H9 (cell line): ENCODE measurements at regions not wholly inside any gene's neighbourhood (a gene's known extent, or its start where the extent isn't known, plus 50 kb on each side); places are given as distances from the start of the nearest gene placed in this dataset.

ENCODE experiments used
- DNase-seq: peaks from one replicate; pipeline ENCODE4 v3.0.0-alpha.2; 2017
- H2AFZ ChIP-seq: one replicate; pipeline ENCODE4 v1.6.1; 2013; ENCODE audit warnings: mild to moderate bottlenecking, low read length, control low read depth, moderate library complexity
- H2AK5ac ChIP-seq: 2 replicates; pipeline ENCODE4 v1.6.1; 2013; ENCODE audit warnings: low read length, control low read depth, mixed read lengths; ENCODE audit not compliant: insufficient read length
- H2BK120ac ChIP-seq: one replicate; pipeline ENCODE4 v1.6.1; 2013; ENCODE audit warnings: low read depth, mild to moderate bottlenecking, low read length, control low read depth, inconsistent platforms; ENCODE audit not compliant: poor library complexity, severe bottlenecking
- H2BK12ac ChIP-seq: 2 replicates; pipeline ENCODE4 v1.6.1; 2013; ENCODE audit warnings: low read length, control low read depth, mixed read lengths, low read depth; ENCODE audit not compliant: insufficient read length
- H2BK15ac ChIP-seq: 2 replicates; pipeline ENCODE4 v1.6.1; 2013; ENCODE audit warnings: low read depth, low read length, control low read depth
- H2BK20ac ChIP-seq: one replicate; pipeline ENCODE4 v1.6.1; 2013; ENCODE audit warnings: low read depth, mild to moderate bottlenecking, low read length, control low read depth, inconsistent platforms; ENCODE audit not compliant: poor library complexity, severe bottlenecking
- H2BK5ac ChIP-seq: 2 replicates; pipeline ENCODE4 v1.6.1; 2013; ENCODE audit warnings: low read length, control low read depth, mixed read lengths; ENCODE audit not compliant: insufficient read length
- H3K14ac ChIP-seq: 2 replicates; pipeline ENCODE4 v1.6.1; 2013; ENCODE audit warnings: low read length, control low read depth; ENCODE audit not compliant: insufficient read depth
- H3K18ac ChIP-seq: 2 replicates; pipeline ENCODE4 v1.6.1; 2013; ENCODE audit warnings: low read depth, mild to moderate bottlenecking, mixed read lengths, low read length, control low read depth; ENCODE audit not compliant: insufficient read length
- H3K23ac ChIP-seq: 2 replicates; pipeline ENCODE4 v1.6.1; 2013; ENCODE audit warnings: low read length, control low read depth, mixed read lengths, low read depth; ENCODE audit not compliant: insufficient read length
- H3K23me2 ChIP-seq: 2 replicates; pipeline ENCODE4 v1.6.1; 2013; ENCODE audit warnings: low read depth, mild to moderate bottlenecking, mixed read lengths, low read length, control low read depth; ENCODE audit not compliant: insufficient read length, poor library complexity, severe bottlenecking
- H3K27ac ChIP-seq: 2 replicates; pipeline ENCODE4 v1.5.1; 2013; ENCODE audit warnings: low read length, control low read depth, mixed read lengths, low read depth; ENCODE audit not compliant: insufficient read length
- H3K27me3 ChIP-seq: 2 replicates; pipeline ENCODE4 v1.6.1; 2013; ENCODE audit warnings: low read length, control low read depth, inconsistent platforms; ENCODE audit not compliant: insufficient read depth
- H3K4ac ChIP-seq: 2 replicates; pipeline ENCODE4 v1.6.1; 2013; ENCODE audit warnings: low read depth, mild to moderate bottlenecking, control low read depth, inconsistent platforms, low read length, moderate library complexity
- H3K4me1 ChIP-seq: 2 replicates; pipeline ENCODE4 v1.6.1; 2013; ENCODE audit warnings: low read length, control low read depth, inconsistent platforms; ENCODE audit not compliant: insufficient read depth
- H3K4me2 ChIP-seq: 2 replicates; pipeline ENCODE4 v1.6.1; 2013; ENCODE audit warnings: low read length, control low read depth, mixed read lengths; ENCODE audit not compliant: insufficient read length, insufficient read depth
- H3K56ac ChIP-seq: 2 replicates; pipeline ENCODE4 v1.6.1; 2013; ENCODE audit warnings: low read depth, mild to moderate bottlenecking, mixed read lengths, low read length, control low read depth; ENCODE audit not compliant: insufficient read length
- H3K79me1 ChIP-seq: 2 replicates; pipeline ENCODE4 v1.6.1; 2013; ENCODE audit warnings: low read depth, mild to moderate bottlenecking, moderate library complexity, low read length, control low read depth, inconsistent platforms; ENCODE audit not compliant: insufficient read depth, poor library complexity, severe bottlenecking
- H3K79me2 ChIP-seq: 2 replicates; pipeline ENCODE4 v1.6.1; 2013; ENCODE audit warnings: low read length, control low read depth, inconsistent platforms; ENCODE audit not compliant: insufficient read depth
- H3K9ac ChIP-seq: 2 replicates; pipeline ENCODE4 v1.6.1; 2013; ENCODE audit warnings: low read length, control low read depth, mixed read lengths; ENCODE audit not compliant: insufficient read length; ENCODE audit errors: extremely low read depth
- H3K9me3 ChIP-seq: one replicate; pipeline ENCODE4 v1.6.1; 2013; ENCODE audit warnings: low read depth, low read length, inconsistent platforms; ENCODE audit not compliant: control insufficient read depth
- H3T11ph ChIP-seq: one replicate; pipeline ENCODE4 v1.6.1; 2013; ENCODE audit warnings: mild to moderate bottlenecking, low read length, control low read depth, inconsistent platforms
- H4K20me1 ChIP-seq: one replicate; pipeline ENCODE4 v1.6.1; 2013; ENCODE audit not compliant: control insufficient read depth, insufficient read length, insufficient read depth
- H4K5ac ChIP-seq: 2 replicates; pipeline ENCODE4 v1.6.1; 2013; ENCODE audit warnings: low read depth, mild to moderate bottlenecking, mixed read lengths, low read length, control low read depth; ENCODE audit not compliant: insufficient read length
- H4K8ac ChIP-seq: replicated peaks from 2 replicates; pipeline ENCODE4 v1.6.1; 2013; ENCODE audit warnings: low read length, control low read depth, mixed read lengths, low read depth; ENCODE audit not compliant: insufficient read length
- H4K91ac ChIP-seq: 2 replicates; pipeline ENCODE4 v1.6.1; 2013; ENCODE audit warnings: low read depth, mild to moderate bottlenecking, moderate library complexity, mixed read lengths, low read length, control low read depth; ENCODE audit not compliant: insufficient read length
- H3K27ac Mint-ChIP-seq, 3 experiments: 2 replicates in 2 of 3; 3 replicates in 1 of 3; pipeline ENCODE4 v1.8.0; 2020 to 2021; ENCODE audit warnings: mixed read lengths in 3 of 3, mild to moderate bottlenecking in 1 of 3, moderate library complexity in 1 of 3
- H3K27me3 Mint-ChIP-seq: 2 replicates; pipeline ENCODE4 v1.8.0; 2021; ENCODE audit warnings: low read depth, mild to moderate bottlenecking, moderate library complexity, mixed read lengths
- H3K36me3 Mint-ChIP-seq, 3 experiments: 2 replicates in 2 of 3; 3 replicates in 1 of 3; pipeline ENCODE4 v1.8.0; 2020 to 2021; ENCODE audit warnings: low read depth in 3 of 3, mixed read lengths in 3 of 3; ENCODE audit not compliant: insufficient read depth in 1 of 3
- H3K4me1 Mint-ChIP-seq, 2 experiments: 2 replicates each; pipeline ENCODE4 v1.8.0; 2020; ENCODE audit warnings: mixed read lengths in 2 of 2
- H3K4me3 Mint-ChIP-seq, 2 experiments: 2 replicates in 1 of 2; 3 replicates in 1 of 2; pipeline ENCODE4 v1.8.0; 2020 to 2021; ENCODE audit warnings: mild to moderate bottlenecking in 2 of 2, mixed read lengths in 2 of 2, moderate library complexity in 1 of 2
- H3K9me3 Mint-ChIP-seq, 2 experiments: 2 replicates in 1 of 2; 3 replicates in 1 of 2; pipeline ENCODE4 v1.8.0; 2020; ENCODE audit warnings: mild to moderate bottlenecking in 2 of 2, mixed read lengths in 2 of 2, moderate library complexity in 1 of 2
- CTCF ChIP-seq: fragments of 200-600 bp; sonication (generic); conservative IDR thresholded peaks from 3 replicates; pipeline ENCODE4 v1.8.0; 2021; ENCODE audit warnings: antibody characterized with exemption, mild to moderate bottlenecking
- WGBS: extraction: QIAGEN DNeasy Blood & Tissue Kit; methylation state at CpG from one replicate; pipeline ENCODE4 v1.1.7; 2013; ENCODE audit warnings: missing lambda C conversion rate, low lambda C conversion rate, mixed read lengths; ENCODE audit not compliant: insufficient read length; ENCODE audit errors: extremely low coverage; 5-methylcytosine and 5-hydroxymethylcytosine counted together

DNA sequence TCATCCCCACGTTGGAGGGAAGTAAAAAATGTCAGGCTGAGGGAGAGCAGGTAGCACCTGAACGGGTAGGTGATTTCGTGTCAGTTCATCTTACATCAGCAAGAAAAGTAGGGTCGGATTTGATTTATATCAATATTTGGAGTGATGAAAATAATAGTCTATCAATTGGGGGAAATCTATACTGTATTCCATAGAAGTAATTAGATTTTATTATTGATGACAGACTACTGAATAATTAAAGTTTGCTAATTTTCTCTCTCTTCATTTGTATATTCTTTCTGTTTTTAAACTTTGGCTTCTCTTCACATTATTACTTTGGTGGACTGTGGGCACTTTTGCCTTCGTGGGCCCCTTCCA lies 78.4 kb downstream of the OLIG3 start:
- peaks cover 48 to 53% of the 10 kb centered on the region in 2 experiments for H3K4me1 Mint-ChIP-seq
- no peak overlapping the region; a peak in 2 of 7 replicates for H3K27ac Mint-ChIP-seq
- DNase-seq: no peak

More for the DNA sequence above, 78.4 kb downstream of the OLIG3 start:
- peak overlapping the region; percentile 70 for H3K4me2 ChIP-seq
- no peaks in the 10 kb centered on the region for H4K20me1 ChIP-seq
- peak overlapping the region in 1 of 2 experiments; percentile 72; a peak in 3 of 5 replicates for H3K4me3 Mint-ChIP-seq
- H3K4ac ChIP-seq: no peak overlapping the region
- H4K5ac ChIP-seq: no peak overlapping the region
- H2BK15ac ChIP-seq: no peak overlapping the region
- H2AK5ac ChIP-seq: no peak overlapping the region
- H3K27me3 Mint-ChIP-seq: peaks cover 19% of the 10 kb centered on the region
- H2BK120ac ChIP-seq: no peak overlapping the region
- WGBS: no CpG with 5 or more reads among the region's 5 CpGs
- no peak overlapping the region for H4K8ac ChIP-seq
- H3K9me3 Mint-ChIP-seq: no peaks in the 10 kb centered on the region
- H2BK5ac ChIP-seq: no peak overlapping the region
- H3K56ac ChIP-seq: no peak overlapping the region
- TF ChIP-seq CTCF: no peak
- no peak overlapping the region for H2AFZ ChIP-seq
- no peak overlapping the region for H3K14ac ChIP-seq
- H2BK20ac ChIP-seq: no peak overlapping the region
- no peak overlapping the region for H3K23ac ChIP-seq
- no peak overlapping the region for H4K91ac ChIP-seq
- H3K27me3 ChIP-seq: no peaks in the 10 kb centered on the region
- no peak overlapping the region for H3K9ac ChIP-seq
- H3T11ph ChIP-seq: no peak overlapping the region
- no peaks in the 10 kb centered on the region for H3K79me1 ChIP-seq
- H3K23me2 ChIP-seq: peaks cover 6% of the 10 kb centered on the region
- H2BK12ac ChIP-seq: no peak overlapping the region
- peaks cover 4% of the 10 kb centered on the region; the same call in 1 of the 2 replicates for H3K4me1 ChIP-seq
- H3K18ac ChIP-seq: no peak overlapping the region
- no peaks in the 10 kb centered on the region for H3K9me3 ChIP-seq
- H3K27ac ChIP-seq: no peak overlapping the region
- no peaks in the 10 kb centered on the region for H3K79me2 ChIP-seq
- no peaks in the 10 kb centered on the region; a peak in 1 of 7 replicates for H3K36me3 Mint-ChIP-seq
